MM.1S (cell line): ENCODE measurements at regions not wholly inside any gene's neighbourhood (a gene's known extent, or its start where the extent isn't known, plus 50 kb on each side); places are given as distances from the start of the nearest gene placed in this dataset.

ENCODE experiments used
- DNase-seq: peaks from one replicate; pipeline ENCODE4 v3.0.0-alpha.2; 2015
- H2AFZ ChIP-seq: fragments of 300-600 bp; sonication (generic); 2 replicates; pipeline ENCODE4 v1.6.0; 2016; ENCODE audit warnings: antibody characterized with exemption, low read length
- H3F3A ChIP-seq: fragments of 300-600 bp; sonication (generic); 2 replicates; pipeline ENCODE4 v1.6.1; 2016; ENCODE audit warnings: mild to moderate bottlenecking, antibody characterized with exemption, low read length, moderate library complexity, mixed read lengths; ENCODE audit not compliant: insufficient read depth
- H3K27ac ChIP-seq: fragments of 300-600 bp; sonication (generic); 2 replicates; pipeline ENCODE4 v1.5.1; 2016; ENCODE audit warnings: mild to moderate bottlenecking, low read length
- H3K27me3 ChIP-seq: fragments of 300-600 bp; sonication (generic); replicated peaks from 2 replicates; pipeline ENCODE4 v1.6.0; 2016; ENCODE audit warnings: low read length; ENCODE audit not compliant: insufficient read depth
- H3K36me3 ChIP-seq: fragments of 300-600 bp; sonication (generic); replicated peaks from 2 replicates; pipeline ENCODE4 v1.6.1; 2016; ENCODE audit warnings: mild to moderate bottlenecking, low read length, mixed read lengths; ENCODE audit not compliant: insufficient read depth
- H3K4me1 ChIP-seq: fragments of 300-600 bp; sonication (generic); 2 replicates; pipeline ENCODE4 v1.6.1; 2016; ENCODE audit warnings: low read length, mixed read lengths
- H3K4me2 ChIP-seq: fragments of 300-600 bp; sonication (generic); 2 replicates; pipeline ENCODE4 v1.6.0; 2016; ENCODE audit warnings: low read depth, low read length
- H3K4me3 ChIP-seq: fragments of 300-600 bp; sonication (generic); 2 replicates; pipeline ENCODE4 v1.5.1; 2016; ENCODE audit warnings: low read length, mixed read lengths
- H3K79me2 ChIP-seq: fragments of 300-600 bp; sonication (generic); 2 replicates; pipeline ENCODE4 v1.6.1; 2016; ENCODE audit warnings: mixed run types, low read length, mixed read lengths
- H3K9ac ChIP-seq: fragments of 300-600 bp; sonication (generic); 2 replicates; pipeline ENCODE4 v1.6.1; 2016; ENCODE audit warnings: low read length, mixed read lengths
- H3K9me2 ChIP-seq: fragments of 300-600 bp; sonication (generic); replicated peaks from 2 replicates; pipeline ENCODE4 v1.6.1; 2016; ENCODE audit warnings: mild to moderate bottlenecking, low read length, mixed read lengths; ENCODE audit not compliant: insufficient read depth
- H3K9me3 ChIP-seq: fragments of 300-600 bp; sonication (generic); replicated peaks from 2 replicates; pipeline ENCODE4 v1.6.1; 2016; ENCODE audit warnings: mild to moderate bottlenecking, low read length, mixed read lengths; ENCODE audit not compliant: insufficient read depth
- H4K20me1 ChIP-seq: fragments of 300-600 bp; sonication (generic); 2 replicates; pipeline ENCODE4 v1.6.1; 2016; ENCODE audit warnings: mild to moderate bottlenecking, low read length, moderate library complexity, mixed read lengths; ENCODE audit not compliant: insufficient read depth
- EZH2 ChIP-seq: fragments of 300-600 bp; sonication (generic); optimal IDR thresholded peaks from 2 replicates; pipeline ENCODE3; 2017; ENCODE audit warnings: low read depth, mild to moderate bottlenecking, antibody characterized with exemption, low read length, mixed read lengths
- EZH2phosphoT487 ChIP-seq: fragments of 300-600 bp; sonication (generic); IDR thresholded peaks from 2 replicates; pipeline ENCODE4 v1.6.1; 2018; ENCODE audit warnings: antibody characterized with exemption, low read length
- TF ChIP-seq, protein P1 (sequence below): fragments of 300-600 bp; sonication (generic); IDR thresholded peaks from 2 replicates; pipeline ENCODE4 v1.5.1; 2016; ENCODE audit warnings: antibody characterized with exemption, low read length, mixed read lengths

DNA sequence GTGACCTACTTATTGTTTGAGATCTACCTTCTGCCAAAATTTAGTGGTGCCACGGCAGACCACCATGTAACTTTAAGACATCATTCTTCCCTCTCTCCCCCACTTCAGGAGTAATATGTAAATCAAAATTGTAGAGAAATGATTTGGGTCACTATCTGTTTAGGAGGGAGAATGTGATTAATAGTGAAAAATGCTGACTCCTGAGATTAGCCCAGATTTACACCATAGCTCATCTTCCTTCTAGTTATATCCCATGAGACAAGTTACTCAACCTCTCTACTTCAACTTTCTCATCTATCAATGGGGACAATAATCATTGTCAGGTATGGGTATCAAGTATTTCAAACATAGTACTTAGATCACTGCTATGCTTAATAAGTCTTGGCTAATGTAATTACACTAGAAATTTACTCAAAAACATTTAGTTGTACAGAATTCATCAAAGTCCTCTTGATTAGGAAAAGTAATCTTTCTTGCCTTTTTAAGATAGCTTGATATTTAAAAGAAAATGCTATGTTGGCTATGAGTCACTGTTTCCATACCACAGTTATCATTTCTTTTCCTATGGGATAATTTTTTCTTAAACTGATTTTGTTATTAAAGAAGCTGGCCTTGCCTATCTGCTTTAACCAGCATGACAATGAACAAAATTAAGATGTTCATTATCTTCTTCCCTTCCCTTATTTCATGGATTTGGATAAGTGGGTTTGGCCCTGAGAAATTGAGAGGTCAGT lies 1038.9 kb upstream of the ZEB2 start:
- Histone ChIP-seq H3K9me3 (no peaks in the 10 kb centered on the region), H3K79me2 (no peaks in the 10 kb centered on the region), H3K4me1 (no peaks in the 10 kb centered on the region), H4K20me1 (no peaks in the 10 kb centered on the region), H3K27ac (no peak overlapping the region), H3K9ac (no peak overlapping the region), H3K4me2 (no peak overlapping the region), H3K9me2 (no peaks in the 10 kb centered on the region), H2AFZ (no peak overlapping the region), H3K36me3 (no peaks in the 10 kb centered on the region), H3K27me3 (no peaks in the 10 kb centered on the region), H3F3A (no peaks in the 10 kb centered on the region), H3K4me3 (no peak overlapping the region)
- TF ChIP-seq EZH2: no peak
- TF ChIP-seq EZH2phosphoT487: no peak
- TF ChIP-seq, protein P1, sequence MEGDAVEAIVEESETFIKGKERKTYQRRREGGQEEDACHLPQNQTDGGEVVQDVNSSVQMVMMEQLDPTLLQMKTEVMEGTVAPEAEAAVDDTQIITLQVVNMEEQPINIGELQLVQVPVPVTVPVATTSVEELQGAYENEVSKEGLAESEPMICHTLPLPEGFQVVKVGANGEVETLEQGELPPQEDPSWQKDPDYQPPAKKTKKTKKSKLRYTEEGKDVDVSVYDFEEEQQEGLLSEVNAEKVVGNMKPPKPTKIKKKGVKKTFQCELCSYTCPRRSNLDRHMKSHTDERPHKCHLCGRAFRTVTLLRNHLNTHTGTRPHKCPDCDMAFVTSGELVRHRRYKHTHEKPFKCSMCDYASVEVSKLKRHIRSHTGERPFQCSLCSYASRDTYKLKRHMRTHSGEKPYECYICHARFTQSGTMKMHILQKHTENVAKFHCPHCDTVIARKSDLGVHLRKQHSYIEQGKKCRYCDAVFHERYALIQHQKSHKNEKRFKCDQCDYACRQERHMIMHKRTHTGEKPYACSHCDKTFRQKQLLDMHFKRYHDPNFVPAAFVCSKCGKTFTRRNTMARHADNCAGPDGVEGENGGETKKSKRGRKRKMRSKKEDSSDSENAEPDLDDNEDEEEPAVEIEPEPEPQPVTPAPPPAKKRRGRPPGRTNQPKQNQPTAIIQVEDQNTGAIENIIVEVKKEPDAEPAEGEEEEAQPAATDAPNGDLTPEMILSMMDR: no peak
- DNase-seq: no peak

DNA sequence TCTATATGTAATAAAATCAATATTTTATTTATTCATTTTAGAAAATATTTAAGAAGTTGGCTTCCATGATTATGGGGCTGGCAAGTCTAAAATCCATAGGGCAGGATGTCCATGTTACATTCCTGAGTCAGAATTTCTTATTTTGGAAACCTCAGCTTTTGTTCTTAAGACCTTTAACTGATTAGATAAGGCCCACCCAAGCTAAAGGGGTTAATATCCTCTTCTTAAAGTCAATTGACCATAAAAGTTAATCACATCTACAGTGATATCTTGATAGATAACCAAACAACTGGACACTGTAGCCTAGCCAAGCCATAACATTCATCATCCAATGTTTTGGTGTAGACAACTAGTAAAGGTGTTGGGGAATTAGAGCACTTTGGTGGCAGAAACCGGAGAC lies 1035.4 kb upstream of the ZEB2 start:
- TF ChIP-seq, protein P1: no peak
- TF ChIP-seq EZH2phosphoT487 (no peak), EZH2 (no peak)
- no peak overlapping the region for H3K4me3 ChIP-seq
- no peak overlapping the region for H2AFZ ChIP-seq
- H3F3A ChIP-seq: no peaks in the 10 kb centered on the region
- H3K36me3 ChIP-seq: no peaks in the 10 kb centered on the region
- no peak overlapping the region for H3K4me2 ChIP-seq
- no peaks in the 10 kb centered on the region for H4K20me1 ChIP-seq
- no peaks in the 10 kb centered on the region for H3K4me1 ChIP-seq
- H3K9me2 ChIP-seq: no peaks in the 10 kb centered on the region
- no peak overlapping the region for H3K9ac ChIP-seq
- H3K9me3 ChIP-seq: no peaks in the 10 kb centered on the region
- H3K79me2 ChIP-seq: no peaks in the 10 kb centered on the region
- H3K27me3 ChIP-seq: no peaks in the 10 kb centered on the region
- no peak for DNase-seq
- no peak overlapping the region for H3K27ac ChIP-seq

DNA sequence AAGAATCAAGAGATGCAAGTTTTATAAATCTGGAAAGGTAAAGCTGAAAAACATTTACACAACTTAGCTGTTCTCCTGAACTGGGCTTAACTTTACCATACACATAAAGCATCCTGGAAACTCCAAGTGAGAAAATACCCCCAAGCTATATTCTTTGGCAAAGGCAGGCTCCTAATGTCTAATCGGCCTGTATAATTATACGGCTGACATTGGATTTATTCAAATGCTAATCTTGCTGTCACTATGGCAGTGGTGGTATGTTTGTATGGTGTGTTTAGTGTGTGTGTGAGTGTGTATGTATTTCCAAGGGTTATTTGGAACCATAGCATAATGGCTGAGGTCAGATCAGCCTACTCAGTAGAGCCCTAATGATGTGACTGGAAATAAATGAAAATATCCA lies 1031.8 kb upstream of the ZEB2 start:
- Histone ChIP-seq H3K9me2 (no peaks in the 10 kb centered on the region), H3K27ac (no peak overlapping the region), H3K27me3 (no peaks in the 10 kb centered on the region), H4K20me1 (no peaks in the 10 kb centered on the region), H3K4me1 (no peaks in the 10 kb centered on the region), H3K9ac (no peak overlapping the region), H3K4me2 (no peak overlapping the region), H2AFZ (no peak overlapping the region), H3K4me3 (no peak overlapping the region), H3K79me2 (no peaks in the 10 kb centered on the region), H3F3A (no peaks in the 10 kb centered on the region), H3K36me3 (no peaks in the 10 kb centered on the region), H3K9me3 (no peaks in the 10 kb centered on the region)
- TF ChIP-seq EZH2 (no peak), EZH2phosphoT487 (no peak)
- TF ChIP-seq, protein P1: no peak
- no peak for DNase-seq
